ENCODE measurements at regions not wholly inside any gene's neighbourhood (a gene's known extent, or its start where the extent isn't known, plus 50 kb on each side); places are given as distances from the start of the nearest gene placed in this dataset.

GRCh38 chr4:37770016-37770415 is 56.5 kb upstream of the PGM2 start:
- TF ChIP-seq POLR2A (IDR thresholded peaks at IDR 0.05): no peak
- TF ChIP-seq POLR2AphosphoS5 (IDR thresholded peaks at IDR 0.05): no peak

All from transverse colon (tissue), 3 donors.